HG03558 (cell line): ENCODE measurements at regions not wholly inside any gene's neighbourhood (a gene's known extent, or its start where the extent isn't known, plus 50 kb on each side); places are given as distances from the start of the nearest gene placed in this dataset.
"Not testable (repeated sequence)": the region's sequence is repeated elsewhere in the genome, so short reads cannot be mapped to it uniquely, and the experiment has no call there.

Source experiments
- ATAC-seq: cut with Tn5 transposase; IDR thresholded peaks from one replicate; pipeline ENCODE4 v1.9.1; 2021; ENCODE audit warnings: moderate number of reproducible peaks; ENCODE audit not compliant: unreplicated experiment; ENCODE audit errors: extremely low read depth

- ATAC-seq = no peak
These were observed 1257.4 kb downstream of the GATA3 start for GRCh38 chr10:9311702-9312499.

DNA sequence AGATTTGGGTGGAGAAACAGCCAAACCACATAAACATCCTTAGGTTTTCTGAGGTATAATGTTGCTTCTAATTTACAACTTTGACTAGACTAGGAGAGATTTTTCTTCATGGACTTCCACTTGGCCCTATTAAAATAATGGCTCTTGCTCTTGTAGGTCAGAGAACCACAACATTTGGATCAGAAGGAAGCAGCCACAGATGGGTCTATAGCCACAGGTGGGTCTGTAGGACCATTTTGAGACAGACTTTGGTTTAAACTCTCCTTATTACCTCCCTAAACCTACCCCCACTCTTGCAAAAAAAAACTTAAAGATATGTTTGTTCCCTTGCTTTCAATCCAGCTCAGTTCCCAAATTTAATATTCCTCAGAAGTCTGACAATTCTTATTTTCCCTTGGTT, 1260.8 kb downstream of the GATA3 start:
- ATAC-seq = no peak

- no peak for ATAC-seq
These were observed 1277.1 kb downstream of the GATA3 start for GRCh38 chr10:9331583-9332008.

DNA sequence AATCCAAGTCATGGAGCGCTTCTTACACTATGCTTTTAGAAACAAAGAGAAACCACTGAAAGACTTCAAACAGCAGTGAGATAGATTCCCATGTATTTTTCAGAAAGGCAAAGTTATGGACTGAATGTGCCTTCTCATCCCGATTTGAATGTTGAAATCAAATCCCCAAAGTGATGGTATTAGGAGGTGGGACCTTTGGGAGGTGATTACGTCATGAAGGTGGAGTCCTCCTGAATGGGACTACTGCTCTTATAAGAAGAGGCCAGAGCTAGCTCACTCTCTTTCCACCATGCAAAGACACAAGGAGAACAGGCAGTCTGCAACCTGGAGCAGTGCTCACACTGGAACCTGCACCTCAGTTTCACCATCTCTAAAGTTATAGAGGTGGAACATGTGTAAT, 1279.8 kb downstream of the GATA3 start:
- ATAC-seq = no peak

- ATAC-seq = no peak
These were observed 1285.2 kb downstream of the GATA3 start for GRCh38 chr10:9339716-9340115.

GRCh38 chr10:9342885-9343570, 1288.5 kb downstream of the GATA3 start:
- no peak for ATAC-seq

GRCh38 chr10:9347933-9348332, 1293.4 kb downstream of the GATA3 start:
- ATAC-seq = not testable (repeated sequence)

- ATAC-seq = no peak
These were observed 1303.0 kb downstream of the GATA3 start for GRCh38 chr10:9357471-9357870.

- ATAC-seq = no peak
These were observed 1308.2 kb downstream of the GATA3 start for GRCh38 chr10:9362721-9363120.

DNA sequence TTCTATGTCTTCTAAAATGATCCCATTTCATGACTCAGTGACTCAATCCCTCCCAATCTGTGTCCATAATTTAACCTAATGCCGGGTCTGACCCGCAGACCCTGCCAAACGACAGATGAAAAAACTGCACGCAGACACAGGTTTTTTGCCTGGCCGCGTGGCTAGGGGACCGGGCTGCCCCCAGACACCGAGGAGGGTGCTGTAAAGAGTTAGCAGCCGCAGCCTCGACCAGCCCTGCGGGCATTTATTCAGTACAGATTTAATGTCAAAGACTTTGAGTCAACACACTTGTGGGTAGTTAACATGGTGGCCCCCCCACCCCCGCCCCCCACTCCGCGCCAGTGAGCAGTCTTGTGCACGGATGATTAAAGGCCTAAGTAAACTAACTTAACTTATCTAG, 1324.7 kb downstream of the GATA3 start:
- no peak for ATAC-seq

GRCh38 chr10:9381733-9382532, 1327.4 kb downstream of the GATA3 start:
- ATAC-seq = no peak

GRCh38 chr10:9382533-9382866, 1328.0 kb downstream of the GATA3 start:
- no peak for ATAC-seq

GRCh38 chr10:9390516-9390915, 1336.0 kb downstream of the GATA3 start:
- ATAC-seq = no peak

GRCh38 chr10:9399275-9399983, 1344.9 kb downstream of the GATA3 start:
- no peak for ATAC-seq

GRCh38 chr10:9402067-9402466, 1347.6 kb downstream of the GATA3 start:
- not testable (repeated sequence) for ATAC-seq

DNA sequence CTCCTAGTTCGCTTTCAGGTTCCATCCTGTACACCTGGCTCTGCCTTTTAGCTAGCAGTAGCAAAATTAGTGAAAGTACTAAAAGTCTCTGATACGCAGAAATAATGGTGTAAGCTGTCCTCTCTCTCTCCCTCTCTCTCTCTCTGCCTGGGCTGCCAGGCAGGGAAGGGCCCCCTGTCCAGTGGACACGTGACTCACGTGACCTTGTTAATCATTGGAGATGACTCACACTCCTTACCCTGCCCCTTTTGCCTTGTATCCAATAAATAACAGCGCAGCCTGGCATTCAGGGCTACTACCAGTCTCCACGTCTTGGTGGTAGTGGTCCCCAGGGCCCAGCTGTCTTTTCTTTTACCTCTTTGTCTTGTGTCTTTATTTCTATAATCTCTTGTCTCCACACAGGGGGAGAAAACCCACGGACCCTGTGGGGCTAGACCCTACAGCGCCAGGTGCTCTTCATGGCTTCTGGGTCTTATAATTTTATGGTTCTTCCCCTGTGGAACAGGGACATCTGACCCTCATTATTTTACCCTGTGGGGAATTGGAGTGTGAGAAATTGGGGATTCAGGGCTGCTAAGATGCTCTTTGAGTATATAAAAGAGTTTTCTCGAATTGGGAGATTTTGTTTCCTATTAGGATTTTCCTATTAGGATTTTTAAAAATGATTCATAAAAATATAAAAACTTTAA, 1348.2 kb downstream of the GATA3 start:
- ATAC-seq = not testable (repeated sequence)

DNA sequence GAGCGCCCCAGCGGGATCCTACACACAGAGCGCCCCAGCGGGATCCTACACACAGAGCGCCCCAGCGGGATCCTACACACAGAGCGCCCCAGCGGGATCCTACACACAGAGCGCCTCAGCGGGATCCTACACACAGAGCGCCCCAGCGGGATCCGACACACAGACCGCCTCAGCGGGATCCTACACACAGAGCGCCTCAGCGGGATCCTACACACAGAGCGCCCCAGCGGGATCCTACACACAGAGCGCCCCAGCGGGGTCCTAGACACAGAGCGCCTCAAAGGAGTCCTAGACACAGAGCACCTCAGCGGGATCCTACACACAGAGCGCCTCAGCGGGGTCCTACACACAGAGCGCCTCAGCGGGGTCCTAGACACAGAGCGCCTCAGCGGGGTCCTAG, 1352.7 kb downstream of the GATA3 start:
- not testable (repeated sequence) for ATAC-seq

- no peak for ATAC-seq
These were observed 1361.8 kb downstream of the GATA3 start for GRCh38 chr10:9416331-9416730.

GRCh38 chr10:9419757-9420156, 1365.3 kb downstream of the GATA3 start:
- no peak for ATAC-seq

- no peak for ATAC-seq
These were observed 1372.7 kb downstream of the GATA3 start for GRCh38 chr10:9427209-9427608.
